ENCODE measurements at regions not wholly inside any gene's neighbourhood (a gene's known extent, or its start where the extent isn't known, plus 50 kb on each side); places are given as distances from the start of the nearest gene placed in this dataset.
"Not testable (repeated sequence)": the region's sequence is repeated elsewhere in the genome, so short reads cannot be mapped to it uniquely, and the experiment has no call there.

GRCh38 chr3:195999176-195999575 is 82.7 kb downstream of the TFRC start:
- not testable (repeated sequence) for H3K9me3 ChIP-seq (ENCODE audit: control insufficient read depth, insufficient read depth, low read length); H3K9ac ChIP-seq (ENCODE audit: low read depth, low read length); H3K36me3 ChIP-seq (ENCODE audit: control insufficient read depth, insufficient read depth, low read length); H3K4me1 ChIP-seq (ENCODE audit: control insufficient read depth, insufficient read depth, low read length); H3K27me3 ChIP-seq (ENCODE audit: control insufficient read depth, insufficient read depth, low read length); H3K4me3 ChIP-seq (ENCODE audit: low read depth, low read length)

GRCh38 chr3:195996314-195996713 is 85.6 kb downstream of the TFRC start:
- not testable (repeated sequence) for H3K4me3 ChIP-seq (ENCODE audit: low read depth, low read length); H3K36me3 ChIP-seq (ENCODE audit: control insufficient read depth, insufficient read depth, low read length); H3K4me1 ChIP-seq (ENCODE audit: control insufficient read depth, insufficient read depth, low read length); H3K27me3 ChIP-seq (ENCODE audit: control insufficient read depth, insufficient read depth, low read length); H3K9me3 ChIP-seq (ENCODE audit: control insufficient read depth, insufficient read depth, low read length); H3K9ac ChIP-seq (ENCODE audit: low read depth, low read length)

- not testable (repeated sequence) for H3K4me1 ChIP-seq (ENCODE audit: control insufficient read depth, insufficient read depth, low read length); H3K36me3 ChIP-seq (ENCODE audit: control insufficient read depth, insufficient read depth, low read length); H3K4me3 ChIP-seq (ENCODE audit: low read depth, low read length); H3K9ac ChIP-seq (ENCODE audit: low read depth, low read length); H3K27me3 ChIP-seq (ENCODE audit: control insufficient read depth, insufficient read depth, low read length); H3K9me3 ChIP-seq (ENCODE audit: control insufficient read depth, insufficient read depth, low read length)
These were observed 86.0 kb upstream of the TNK2 start for GRCh38 chr3:195994343-195994742.

GRCh38 chr3:195993671-195994070 is 85.3 kb upstream of the TNK2 start:
- not testable (repeated sequence) for H3K4me3 ChIP-seq (ENCODE audit: low read depth, low read length); H3K9ac ChIP-seq (ENCODE audit: low read depth, low read length); H3K9me3 ChIP-seq (ENCODE audit: control insufficient read depth, insufficient read depth, low read length); H3K36me3 ChIP-seq (ENCODE audit: control insufficient read depth, insufficient read depth, low read length); H3K4me1 ChIP-seq (ENCODE audit: control insufficient read depth, insufficient read depth, low read length); H3K27me3 ChIP-seq (ENCODE audit: control insufficient read depth, insufficient read depth, low read length)

- H3K27me3 ChIP-seq (ENCODE audit: control insufficient read depth, insufficient read depth, low read length); H3K4me1 ChIP-seq (ENCODE audit: control insufficient read depth, insufficient read depth, low read length); H3K9ac ChIP-seq (ENCODE audit: low read depth, low read length); H3K36me3 ChIP-seq (ENCODE audit: control insufficient read depth, insufficient read depth, low read length); H3K4me3 ChIP-seq (ENCODE audit: low read depth, low read length); H3K9me3 ChIP-seq (ENCODE audit: control insufficient read depth, insufficient read depth, low read length): not testable (repeated sequence)
These were observed 84.7 kb upstream of the TNK2 start for GRCh38 chr3:195992956-195993595.

GRCh38 chr3:195991986-195992385 is 83.6 kb upstream of the TNK2 start:
- not testable (repeated sequence) for H3K9me3 ChIP-seq (ENCODE audit: control insufficient read depth, insufficient read depth, low read length); H3K36me3 ChIP-seq (ENCODE audit: control insufficient read depth, insufficient read depth, low read length); H3K4me1 ChIP-seq (ENCODE audit: control insufficient read depth, insufficient read depth, low read length); H3K27me3 ChIP-seq (ENCODE audit: control insufficient read depth, insufficient read depth, low read length); H3K4me3 ChIP-seq (ENCODE audit: low read depth, low read length); H3K9ac ChIP-seq (ENCODE audit: low read depth, low read length)

- H3K9ac ChIP-seq (ENCODE audit: low read depth, low read length), result not testable (repeated sequence)
These were observed 82.9 kb upstream of the TNK2 start for GRCh38 chr3:195991243-195991642.

GRCh38 chr3:195990841-195991174 is 82.5 kb upstream of the TNK2 start:
- H3K36me3 ChIP-seq (ENCODE audit: control insufficient read depth, insufficient read depth, low read length); H3K4me1 ChIP-seq (ENCODE audit: control insufficient read depth, insufficient read depth, low read length); H3K9me3 ChIP-seq (ENCODE audit: control insufficient read depth, insufficient read depth, low read length); H3K27me3 ChIP-seq (ENCODE audit: control insufficient read depth, insufficient read depth, low read length): not testable (repeated sequence)
- Histone ChIP-seq H3K4me3 (ENCODE audit: low read depth, low read length) (peak overlapping the region; percentile 63), H3K9ac (ENCODE audit: low read depth, low read length) (peak overlapping the region; percentile 24)

More at GRCh38 chr3:195991243-195991642, 82.9 kb upstream of the TNK2 start:
- H3K36me3 ChIP-seq (ENCODE audit: control insufficient read depth, insufficient read depth, low read length); H3K4me1 ChIP-seq (ENCODE audit: control insufficient read depth, insufficient read depth, low read length); H3K4me3 ChIP-seq (ENCODE audit: low read depth, low read length); H3K9me3 ChIP-seq (ENCODE audit: control insufficient read depth, insufficient read depth, low read length); H3K27me3 ChIP-seq (ENCODE audit: control insufficient read depth, insufficient read depth, low read length): not testable (repeated sequence)

GRCh38 chr3:195989921-195990840 is 81.8 kb upstream of the TNK2 start:
- not testable (repeated sequence) for H3K4me1 ChIP-seq (ENCODE audit: control insufficient read depth, insufficient read depth, low read length)

GRCh38 chr3:195989197-195989920 is 81.0 kb upstream of the TNK2 start:
- not testable (repeated sequence) for H3K9ac ChIP-seq (ENCODE audit: low read depth, low read length); H3K9me3 ChIP-seq (ENCODE audit: control insufficient read depth, insufficient read depth, low read length); H3K27me3 ChIP-seq (ENCODE audit: control insufficient read depth, insufficient read depth, low read length); H3K36me3 ChIP-seq (ENCODE audit: control insufficient read depth, insufficient read depth, low read length); H3K4me1 ChIP-seq (ENCODE audit: control insufficient read depth, insufficient read depth, low read length)
- peak overlapping the region; percentile 39 for H3K4me3 ChIP-seq (ENCODE audit: low read depth, low read length)

More at GRCh38 chr3:195989921-195990840, 81.8 kb upstream of the TNK2 start:
- H3K36me3 ChIP-seq (ENCODE audit: control insufficient read depth, insufficient read depth, low read length); H3K9me3 ChIP-seq (ENCODE audit: control insufficient read depth, insufficient read depth, low read length); H3K27me3 ChIP-seq (ENCODE audit: control insufficient read depth, insufficient read depth, low read length): not testable (repeated sequence)
- Histone ChIP-seq H3K4me3 (ENCODE audit: low read depth, low read length) (peak overlapping the region; percentile 63), H3K9ac (ENCODE audit: low read depth, low read length) (peak overlapping the region; percentile 24)

GRCh38 chr3:195988764-195989163 is 80.4 kb upstream of the TNK2 start:
- H3K4me3 ChIP-seq (ENCODE audit: low read depth, low read length); H3K9me3 ChIP-seq (ENCODE audit: control insufficient read depth, insufficient read depth, low read length); H3K9ac ChIP-seq (ENCODE audit: low read depth, low read length); H3K4me1 ChIP-seq (ENCODE audit: control insufficient read depth, insufficient read depth, low read length); H3K27me3 ChIP-seq (ENCODE audit: control insufficient read depth, insufficient read depth, low read length); H3K36me3 ChIP-seq (ENCODE audit: control insufficient read depth, insufficient read depth, low read length): not testable (repeated sequence)

GRCh38 chr3:195987001-195987400 is 78.7 kb upstream of the TNK2 start:
- not testable (repeated sequence) for H3K9me3 ChIP-seq (ENCODE audit: control insufficient read depth, insufficient read depth, low read length); H3K9ac ChIP-seq (ENCODE audit: low read depth, low read length); H3K36me3 ChIP-seq (ENCODE audit: control insufficient read depth, insufficient read depth, low read length); H3K27me3 ChIP-seq (ENCODE audit: control insufficient read depth, insufficient read depth, low read length); H3K4me1 ChIP-seq (ENCODE audit: control insufficient read depth, insufficient read depth, low read length); H3K4me3 ChIP-seq (ENCODE audit: low read depth, low read length)
